Right hindlimb (tissue), 1 donor: ENCODE measurements at regions not wholly inside any gene's neighbourhood (a gene's known extent, or its start where the extent isn't known, plus 50 kb on each side); places are given as distances from the start of the nearest gene placed in this dataset.
"Not testable (repeated sequence)": the region's sequence is repeated elsewhere in the genome, so short reads cannot be mapped to it uniquely, and the experiment has no call there.

ENCODE experiments used
- DNase-seq: peaks from one replicate; pipeline ENCODE4 v3.0.0-alpha.2; 2018

DNA sequence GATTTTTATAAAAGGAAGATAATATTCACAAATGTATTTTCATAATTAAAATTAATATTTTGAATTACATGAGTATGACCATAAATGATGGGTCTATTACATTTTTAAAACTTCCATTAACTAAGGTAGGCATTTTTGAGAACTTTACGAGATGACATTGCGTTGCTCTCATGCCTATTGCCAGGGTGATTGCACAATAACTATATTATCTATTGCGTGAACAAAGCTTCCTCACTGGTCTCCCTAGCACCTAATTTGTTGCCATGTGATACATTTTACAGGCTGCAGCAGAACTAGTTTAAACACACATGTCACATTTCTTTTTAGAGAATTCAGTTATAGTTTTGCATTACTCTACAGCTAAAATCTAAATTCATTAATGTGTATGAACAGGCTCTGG, 289.7 kb upstream of the GRID2 start:
- no peak for DNase-seq

DNA sequence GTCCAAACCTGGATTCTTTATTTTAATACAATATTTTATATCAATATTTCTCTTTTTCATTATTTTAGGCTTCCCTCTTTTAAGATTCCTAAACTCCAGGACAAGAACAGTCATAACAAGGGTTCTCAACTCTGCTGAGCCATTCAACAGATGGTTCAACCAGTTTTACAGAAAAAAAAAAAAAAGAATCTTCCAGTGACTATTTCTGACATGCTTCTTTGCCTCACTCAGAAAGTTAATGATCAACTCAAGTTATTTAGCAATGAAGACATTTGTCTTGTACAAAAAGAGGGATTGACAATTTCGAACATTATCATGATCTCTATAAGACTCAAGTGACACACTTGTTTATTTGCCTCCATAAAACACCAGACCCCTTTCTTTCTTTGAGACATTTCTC, 282.6 kb upstream of the GRID2 start:
- no peak for DNase-seq

DNA sequence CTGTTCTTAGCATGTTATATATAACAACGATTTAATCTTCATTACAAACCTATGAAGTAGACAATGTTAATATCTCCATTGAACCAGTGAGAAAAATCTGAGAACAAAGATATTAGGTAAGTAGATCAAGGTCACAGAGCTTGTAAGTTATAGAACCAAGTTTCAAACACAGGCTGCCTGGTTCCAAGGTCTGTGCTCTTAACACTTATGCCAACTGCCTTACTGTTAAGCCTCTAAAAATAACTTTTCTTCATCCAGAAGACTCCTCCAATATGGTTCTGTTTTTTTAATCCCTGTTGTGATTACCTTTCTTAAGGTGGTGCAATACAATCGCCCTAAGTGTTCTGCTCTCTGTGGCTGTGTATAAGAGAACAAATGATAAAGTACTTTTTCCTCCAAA, 282.0 kb upstream of the GRID2 start:
- DNase-seq, result no peak

DNA sequence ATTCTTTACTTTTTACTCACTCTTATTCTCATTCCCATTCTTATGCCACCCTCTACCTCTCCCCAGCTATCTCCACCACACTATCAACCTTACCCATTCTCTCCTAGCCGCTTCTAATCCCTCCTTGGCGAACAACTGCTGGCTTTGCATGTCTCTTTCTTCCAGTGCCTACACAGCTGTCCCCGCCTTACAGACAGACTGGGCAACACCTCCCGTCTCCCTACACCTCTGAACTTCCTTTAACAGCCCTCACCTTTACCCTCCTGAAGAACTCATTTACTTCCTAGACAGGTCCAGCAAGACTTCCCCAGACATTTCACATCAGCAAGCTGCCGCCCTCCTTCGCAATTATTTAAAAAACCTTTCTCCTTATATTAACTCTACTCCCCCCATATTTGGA, 274.9 kb upstream of the GRID2 start:
- DNase-seq, result not testable (repeated sequence)

DNA sequence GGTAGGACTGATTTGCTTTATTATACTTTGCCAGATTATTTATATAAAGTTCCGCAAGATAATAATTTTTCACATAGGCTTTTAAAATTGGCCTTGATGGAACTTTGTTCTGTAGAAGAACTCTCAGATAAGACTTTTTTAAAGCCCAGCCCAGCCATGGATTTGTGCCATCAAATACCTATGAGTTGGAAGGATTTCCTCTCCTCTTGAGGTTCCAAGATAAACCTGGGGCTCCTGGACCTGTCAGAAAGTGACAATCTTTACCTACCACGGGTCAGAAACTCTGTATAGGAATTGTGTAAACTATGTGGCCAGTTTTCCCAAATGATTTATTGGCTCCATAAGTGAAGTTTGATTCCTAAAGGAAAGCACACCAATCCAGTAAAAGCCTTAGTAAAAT, 271.9 kb upstream of the GRID2 start:
- DNase-seq, result no peak

DNA sequence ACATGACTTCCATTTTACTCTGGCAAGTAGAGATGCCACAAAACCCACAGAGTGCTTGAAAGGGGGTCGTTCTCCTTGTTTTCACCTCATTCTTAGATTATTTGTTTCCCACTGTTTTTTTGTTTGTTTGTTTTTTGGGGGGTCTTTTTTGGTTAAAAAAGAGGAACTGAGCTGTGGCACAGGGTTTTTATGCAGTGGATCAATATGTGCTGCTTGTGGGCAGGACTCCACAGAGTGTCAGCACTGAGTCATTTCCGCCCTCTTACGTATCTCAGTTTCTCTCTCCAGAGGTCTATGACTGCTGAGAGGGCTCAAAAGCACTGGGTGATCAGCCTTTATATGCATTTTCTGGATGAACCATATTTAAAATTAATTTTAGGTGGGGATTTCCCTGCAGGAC, 268.1 kb upstream of the GRID2 start:
- no peak for DNase-seq

DNA sequence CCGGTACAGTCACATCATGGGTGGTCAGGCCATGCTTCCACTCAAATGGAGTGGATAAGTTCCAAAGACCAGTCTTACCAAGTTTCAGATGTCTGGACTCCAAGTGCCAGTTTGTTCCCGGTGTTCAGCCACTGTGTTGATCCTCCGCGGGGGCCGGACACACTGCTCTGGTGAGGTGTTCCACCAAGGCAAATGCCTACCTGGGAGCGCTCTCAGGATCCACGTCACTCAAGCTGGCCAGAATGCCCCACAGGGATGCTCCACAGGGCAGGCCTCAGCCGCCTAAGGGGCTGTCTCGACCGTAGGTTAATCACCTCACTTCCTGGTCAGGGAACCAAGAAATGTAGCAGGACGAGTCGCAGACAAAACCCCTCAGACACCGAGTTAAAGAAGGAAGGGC, 258.0 kb upstream of the GRID2 start:
- no peak for DNase-seq

DNA sequence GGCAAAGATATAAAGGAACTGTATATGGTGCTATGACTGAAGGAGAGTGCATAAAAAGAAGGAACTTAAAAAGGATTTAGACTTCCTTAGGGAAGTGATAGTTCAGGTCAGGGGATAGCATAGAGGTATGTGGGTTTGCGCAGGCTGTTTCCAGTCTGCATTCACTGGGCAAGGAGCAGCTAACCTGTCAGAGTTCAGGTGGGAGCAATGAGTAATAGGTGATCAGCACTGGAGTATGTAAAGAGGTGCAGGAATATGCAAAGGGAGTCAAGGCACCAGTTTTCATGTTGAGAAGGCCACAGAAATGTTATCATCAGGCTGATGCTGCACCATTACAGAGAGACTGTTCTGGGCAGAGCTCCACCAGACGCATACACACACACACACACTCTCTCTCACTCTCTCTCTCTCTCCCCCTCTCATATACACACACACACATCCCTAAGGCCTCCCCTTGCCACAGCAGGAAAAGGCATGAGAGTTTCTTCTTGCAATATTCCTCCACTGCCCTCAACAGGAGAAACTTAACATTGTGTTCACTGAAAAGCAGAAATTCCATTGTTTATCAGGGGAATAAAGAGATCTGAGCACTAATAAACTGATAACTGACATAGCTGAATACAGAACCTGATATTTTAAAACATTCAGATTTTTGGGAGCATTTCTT, 256.4 kb upstream of the GRID2 start:
- DNase-seq, result peak; percentile 21

DNA sequence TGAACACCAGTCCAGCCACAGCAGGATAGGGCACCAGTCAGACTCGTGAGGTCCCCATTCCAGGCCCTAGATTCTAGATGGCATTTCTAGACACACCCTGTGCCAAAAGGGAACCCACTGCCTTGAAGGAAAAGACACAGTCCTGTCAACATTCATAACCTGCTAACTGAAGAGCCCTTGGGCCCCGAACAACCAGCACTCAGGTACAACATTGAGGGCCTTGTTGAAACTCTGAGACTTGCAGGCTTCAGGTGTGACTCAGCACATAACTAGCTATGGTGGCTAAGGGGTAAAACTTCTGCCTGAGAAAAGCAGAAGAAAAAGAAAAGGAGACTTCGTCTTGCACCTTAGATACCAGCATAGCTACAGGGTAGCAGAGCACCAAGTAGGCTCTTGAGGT, 252.9 kb upstream of the GRID2 start:
- DNase-seq, result no peak

DNA sequence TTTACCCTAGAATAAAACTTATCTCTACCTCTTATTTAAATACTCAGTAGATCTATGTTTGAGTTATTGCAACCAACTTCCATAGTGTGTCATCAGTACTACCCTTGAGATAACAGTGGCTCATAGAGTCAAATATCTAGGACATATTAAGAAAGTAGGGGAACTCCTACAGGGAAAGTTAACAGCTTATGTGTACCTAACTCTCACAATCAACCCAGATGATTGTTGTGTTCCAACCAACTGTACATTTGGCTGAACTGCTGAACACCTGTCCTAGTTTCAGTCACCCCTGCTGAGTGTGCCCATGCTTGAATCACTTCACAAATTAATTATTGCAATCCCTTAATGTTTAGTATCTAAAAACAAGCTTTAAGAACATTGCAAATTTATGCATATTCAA, 244.2 kb upstream of the GRID2 start:
- no peak for DNase-seq

DNA sequence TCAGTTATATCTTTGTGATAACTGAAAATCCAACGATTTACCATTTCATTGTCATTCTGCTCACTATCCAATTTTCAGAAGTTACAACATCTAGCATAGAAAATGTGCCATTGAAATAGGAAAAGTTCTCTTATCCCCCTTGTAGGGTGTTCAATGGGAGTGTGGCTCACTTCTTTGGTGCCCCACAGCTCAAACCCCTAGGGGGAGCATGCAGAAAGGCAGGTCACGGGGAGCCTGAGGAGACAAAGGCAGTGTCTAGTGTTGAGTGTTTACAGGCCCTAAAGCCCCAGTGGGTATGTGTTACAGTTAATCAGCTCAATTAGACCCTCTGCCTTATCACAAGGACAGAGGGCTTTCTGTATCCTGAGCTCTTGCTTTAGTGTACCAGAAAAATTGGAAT, 243.4 kb upstream of the GRID2 start:
- no peak for DNase-seq

DNA sequence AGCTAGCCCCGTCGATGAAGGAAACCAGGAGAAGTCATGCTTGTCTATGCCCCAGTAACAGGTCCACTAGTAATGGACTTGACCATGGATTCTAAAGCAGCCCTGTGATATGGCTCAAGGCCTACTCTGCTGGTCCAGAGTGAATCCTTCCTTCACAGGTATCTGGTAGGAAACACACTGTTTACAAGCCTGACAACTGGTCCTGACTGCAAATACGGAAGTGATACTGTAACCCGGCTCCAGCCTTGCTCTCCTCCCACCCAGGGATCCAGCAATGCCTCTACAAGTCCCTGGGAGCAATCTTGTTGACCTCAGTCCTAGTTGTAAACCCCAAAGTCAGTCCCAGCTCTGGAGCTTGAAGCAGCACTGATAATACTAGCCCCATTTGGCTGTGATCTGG, 239.2 kb upstream of the GRID2 start:
- no peak for DNase-seq

DNA sequence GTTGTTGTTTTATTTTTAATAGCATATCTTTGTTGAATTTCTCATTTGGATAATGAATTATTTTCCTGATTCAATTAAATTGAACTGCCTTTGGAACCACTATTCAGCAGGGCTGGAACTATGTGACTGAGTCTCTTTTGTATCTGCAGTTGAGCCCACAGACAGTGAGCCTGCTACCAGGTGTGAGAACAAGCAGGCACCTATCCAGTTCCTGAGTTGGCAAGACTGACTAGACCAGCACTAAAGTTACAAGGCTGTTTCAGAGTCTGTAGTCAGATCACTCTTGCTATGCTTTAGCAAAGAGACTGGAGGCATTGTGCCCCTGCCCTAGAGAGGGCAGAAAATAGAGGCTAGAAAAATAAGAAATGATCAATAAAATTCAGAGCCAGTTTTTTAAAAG, 237.3 kb upstream of the GRID2 start:
- no peak for DNase-seq

DNA sequence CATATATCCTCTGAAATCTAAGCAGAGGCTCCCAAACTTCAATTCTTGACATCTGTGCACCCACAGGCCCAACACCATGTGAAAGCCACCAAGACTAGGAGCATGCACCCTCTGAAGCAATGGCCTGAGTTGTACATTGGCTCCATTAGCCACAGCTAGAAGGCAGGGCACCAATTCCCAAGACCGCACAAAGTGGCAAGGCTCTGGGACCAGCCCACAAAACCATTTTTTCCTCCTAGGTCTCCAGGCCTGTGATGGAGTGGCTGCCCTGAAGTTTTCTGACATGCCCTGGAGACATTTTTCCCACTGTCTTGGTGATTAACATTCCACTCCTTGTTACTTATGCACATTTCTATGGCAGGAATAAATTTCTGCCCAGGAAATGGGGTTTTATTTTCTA, 232.2 kb upstream of the GRID2 start:
- DNase-seq, result no peak

DNA sequence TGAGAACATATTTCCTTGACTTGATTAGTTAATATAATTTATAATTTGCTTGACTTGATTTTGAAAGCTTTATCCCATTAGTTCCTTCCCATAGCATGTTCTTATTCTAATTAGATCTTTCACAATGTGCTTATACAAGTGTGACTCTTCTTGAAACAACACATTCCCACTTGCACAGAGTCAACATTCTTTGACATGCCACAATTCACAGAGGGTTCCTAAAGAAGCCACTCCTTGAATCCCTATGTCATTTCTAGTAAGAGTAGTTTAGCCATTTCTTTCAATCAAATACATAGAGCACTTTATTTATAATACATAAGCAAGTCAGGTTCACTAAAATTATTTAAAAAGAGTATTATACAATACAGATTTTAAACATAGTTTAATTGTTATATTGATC, 228.9 kb upstream of the GRID2 start:
- no peak for DNase-seq

DNA sequence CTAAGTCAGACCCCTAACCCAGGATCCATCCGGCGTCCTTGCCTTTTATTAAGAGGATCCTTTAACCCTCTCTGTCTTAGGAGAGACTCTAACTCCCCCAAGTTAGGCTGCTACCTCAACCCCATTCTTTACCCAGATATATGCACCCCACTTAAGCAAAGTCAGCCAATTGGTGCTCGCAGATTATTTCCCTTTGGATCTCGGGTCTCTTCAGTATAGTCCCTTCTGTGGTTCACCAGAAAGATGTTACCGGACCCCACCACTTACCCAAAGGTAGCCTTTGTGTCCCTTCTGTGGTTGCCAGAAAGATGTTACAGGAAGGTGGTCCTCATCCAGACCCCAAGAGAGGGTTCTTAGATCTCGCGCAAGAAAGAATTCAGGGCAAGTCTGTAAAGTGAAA, 212.9 kb upstream of the GRID2 start:
- no peak for DNase-seq

DNA sequence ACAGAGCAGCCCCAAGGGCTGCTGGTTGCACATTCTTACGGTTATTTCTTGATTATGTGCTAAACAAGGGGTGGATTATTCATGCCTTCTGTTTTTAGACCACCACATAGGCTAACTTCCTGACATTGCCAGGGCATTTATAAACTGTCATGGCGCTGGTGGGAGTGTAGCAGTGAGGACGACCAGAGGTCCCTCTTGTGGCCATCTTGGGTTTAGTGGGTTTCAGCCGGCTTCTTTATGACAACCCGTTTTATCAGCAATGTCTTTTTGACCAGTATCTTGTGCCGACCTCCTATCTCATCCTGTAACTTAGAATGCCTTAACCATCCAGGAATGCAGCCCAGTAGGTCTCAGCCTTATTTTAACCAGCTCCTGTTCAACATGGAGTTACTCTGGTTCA, 212.4 kb upstream of the GRID2 start:
- no peak for DNase-seq

DNA sequence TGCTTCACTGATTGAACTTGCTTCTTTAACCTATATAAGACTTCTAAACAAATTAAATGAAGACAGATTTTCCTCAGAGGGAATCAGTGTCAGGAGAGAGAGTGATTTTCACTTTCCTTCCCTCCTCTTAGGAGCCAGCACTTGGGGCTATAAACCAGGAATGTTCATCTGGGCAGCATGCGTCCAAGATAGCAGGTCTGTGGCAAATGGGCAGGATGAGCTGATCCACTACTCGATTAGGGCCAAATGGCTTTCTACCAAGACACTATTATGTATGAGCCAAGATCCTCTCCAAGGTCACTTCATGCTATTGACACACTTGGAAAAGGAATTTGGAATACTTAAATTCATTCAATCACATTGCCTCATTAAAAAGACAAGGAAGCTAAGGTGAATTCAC, 203.9 kb upstream of the GRID2 start:
- DNase-seq, result no peak

DNA sequence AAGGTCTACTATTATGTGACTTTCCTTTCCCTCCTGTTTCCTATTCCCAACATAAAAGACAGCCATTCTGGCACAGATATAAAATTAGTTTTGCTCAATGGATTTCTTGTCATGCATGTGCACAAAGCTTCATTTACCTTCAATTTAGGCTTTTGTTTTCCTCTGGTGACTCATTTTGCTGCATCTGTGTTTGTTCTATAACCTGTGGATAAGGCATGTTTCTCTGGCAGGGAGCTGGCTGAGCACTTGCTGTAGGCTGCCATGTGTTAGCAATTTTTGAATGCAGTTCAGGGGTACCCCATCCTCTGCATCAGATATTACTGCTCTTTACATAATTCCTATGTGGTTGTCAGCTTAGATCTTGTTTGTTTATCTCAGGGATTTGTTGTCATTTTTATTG, 202.8 kb upstream of the GRID2 start:
- no peak for DNase-seq

DNA sequence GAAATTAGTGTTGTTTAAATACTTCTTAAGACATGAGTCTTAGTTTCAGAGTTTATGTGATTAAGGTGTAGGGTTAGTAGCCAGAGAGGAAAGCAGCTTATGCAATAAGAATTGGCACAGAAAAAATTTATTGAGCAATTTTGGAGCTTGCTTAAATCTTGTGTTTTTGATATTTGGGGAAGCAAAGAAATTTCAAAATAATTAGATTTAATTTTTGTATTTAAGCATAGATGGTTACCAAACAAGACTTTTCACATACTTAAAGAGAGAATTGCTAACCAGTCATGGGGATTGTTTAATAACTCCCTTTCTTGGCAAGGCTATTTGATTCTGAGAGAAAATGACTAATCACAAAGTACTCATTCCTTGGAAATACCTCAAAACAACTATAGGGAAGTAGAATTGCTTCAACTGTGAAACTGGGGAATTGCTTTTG, 202.0 kb upstream of the GRID2 start:
- DNase-seq, result no peak

DNA sequence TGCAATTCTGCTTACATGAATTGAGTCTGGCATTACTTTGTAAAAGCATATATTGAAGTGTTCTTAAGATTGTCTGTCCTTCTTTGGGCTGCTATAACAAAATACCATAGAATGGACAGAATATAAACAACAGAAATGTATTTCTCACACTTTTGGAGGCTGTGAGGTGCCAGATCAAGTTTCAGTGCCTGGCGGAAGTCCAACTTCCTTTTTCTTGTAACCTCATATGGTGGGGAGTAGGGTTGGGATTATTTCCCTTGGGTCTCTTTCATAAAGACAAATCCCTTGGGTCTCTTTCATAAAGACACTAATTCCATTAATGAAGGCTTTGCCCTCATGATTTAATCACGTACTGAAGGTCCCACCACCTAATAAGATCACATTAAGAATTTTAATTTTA, 199.3 kb upstream of the GRID2 start:
- no peak for DNase-seq

DNA sequence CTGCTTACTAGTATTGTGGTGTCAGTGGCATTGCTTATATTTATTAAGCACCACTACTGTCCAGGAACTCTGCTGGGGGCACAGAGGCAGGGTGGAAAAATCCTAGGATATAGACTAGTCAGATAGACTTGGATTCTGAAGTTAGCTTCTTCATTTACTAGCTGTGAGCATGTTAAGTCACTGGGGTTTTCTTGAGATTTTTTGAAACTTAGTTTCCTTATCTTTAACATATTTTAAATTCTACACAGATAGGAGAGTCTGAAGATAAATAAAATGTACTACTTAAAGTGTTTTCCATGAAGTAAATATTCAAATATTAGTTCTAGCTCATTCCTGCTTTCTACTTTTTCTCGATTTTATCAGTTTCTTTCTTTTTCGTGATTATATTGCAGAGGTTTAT, 196.9 kb upstream of the GRID2 start:
- DNase-seq, result no peak

DNA sequence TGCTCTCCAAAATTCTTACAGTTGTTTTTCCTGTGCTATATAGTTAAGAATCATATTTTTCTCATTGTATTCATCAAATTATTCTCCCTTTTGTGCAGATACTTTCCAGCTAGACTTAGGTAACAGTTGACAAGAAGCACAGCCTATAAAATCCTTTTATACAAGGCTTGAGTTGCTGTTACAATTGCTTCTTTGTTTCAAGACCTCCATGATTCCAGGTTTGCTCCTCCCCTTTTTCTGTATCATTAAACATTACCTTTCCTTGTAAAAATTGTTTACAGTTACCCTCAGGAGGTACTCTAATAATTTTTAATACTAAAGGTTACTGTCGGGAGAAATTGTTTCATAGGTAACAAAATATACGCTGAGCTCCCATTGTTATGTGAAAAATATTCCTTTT, 192.3 kb upstream of the GRID2 start:
- no peak for DNase-seq

DNA sequence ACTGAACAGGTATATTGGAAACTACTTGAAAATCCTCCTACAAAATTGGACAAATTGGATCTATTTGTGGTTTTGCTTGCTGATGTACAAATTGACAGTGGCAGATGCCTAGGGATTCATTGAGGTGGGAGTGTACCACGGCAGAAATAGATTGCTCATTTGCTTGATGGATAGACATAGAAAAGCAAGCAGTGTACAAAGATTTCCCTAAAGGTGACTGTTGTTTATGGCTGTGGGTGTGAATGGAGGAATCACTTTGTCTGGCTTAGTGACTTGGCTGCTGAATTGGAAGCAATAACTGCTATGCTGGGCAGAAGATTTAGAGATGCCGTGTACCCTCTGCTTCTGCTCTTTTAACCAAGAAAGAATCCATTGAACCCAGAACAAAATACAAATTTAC, 191.0 kb upstream of the GRID2 start:
- DNase-seq, result no peak

DNA sequence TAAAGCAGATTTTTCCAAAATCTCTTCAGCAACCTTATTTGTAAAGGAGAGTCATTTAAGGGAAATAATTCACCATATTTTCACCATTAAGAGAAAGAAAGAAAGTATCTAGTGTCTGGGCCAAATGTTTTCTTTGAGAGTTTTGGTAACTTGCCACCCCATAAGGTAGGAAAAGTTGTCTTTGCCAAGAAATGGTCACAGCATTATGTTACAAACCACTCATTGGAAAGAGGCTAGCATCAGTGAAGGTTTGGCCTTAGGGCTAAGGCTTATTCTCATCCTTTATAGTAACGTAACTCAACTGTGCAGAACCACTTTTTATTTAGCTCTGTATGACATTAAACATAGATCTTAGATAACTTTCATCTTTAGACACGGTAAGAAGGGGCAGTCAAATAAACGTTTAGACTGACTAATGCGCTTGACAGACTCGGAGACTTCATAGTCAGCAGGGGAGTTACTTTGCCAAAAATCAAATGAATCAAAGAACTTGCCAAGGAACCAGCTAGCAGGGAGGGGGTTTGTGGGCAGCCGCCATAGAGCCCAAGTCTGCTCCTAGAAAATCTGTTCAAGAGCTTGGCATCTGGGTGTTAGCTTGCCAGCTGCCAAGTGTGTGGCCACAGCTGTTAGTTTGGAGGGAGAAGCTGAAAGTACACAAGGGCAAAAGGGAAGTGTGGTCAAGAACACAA, 182.8 kb upstream of the GRID2 start:
- peak; percentile 74 for DNase-seq
